GM23338 (cell line): ENCODE measurements at regions not wholly inside any gene's neighbourhood (a gene's known extent, or its start where the extent isn't known, plus 50 kb on each side); places are given as distances from the start of the nearest gene placed in this dataset.

Source experiments
- ATAC-seq: fragments of 200-7000 bp; cut with Tn5 transposase; 3 replicates; pipeline ENCODE4 v1.9.1; 2020
- DNase-seq: peaks from one replicate; pipeline ENCODE4 v3.0.0-alpha.2; 2015; ENCODE audit warnings: low spot score
- H2AFZ ChIP-seq: fragments of 200-600 bp; sonication (generic); 2 replicates; pipeline ENCODE4 v1.8.0; 2016; ENCODE audit warnings: antibody characterized with exemption, mild to moderate bottlenecking, moderate library complexity
- H3F3A ChIP-seq: fragments of 200-600 bp; sonication (generic); replicated peaks from 2 replicates; pipeline ENCODE4 v1.8.0; 2017; ENCODE audit warnings: antibody characterized with exemption, mixed run types, low read depth
- H3K27ac ChIP-seq: fragments of 200-600 bp; sonication (generic); 2 replicates; pipeline ENCODE4 v1.6.1; 2016; ENCODE audit warnings: low read depth
- H3K27me3 ChIP-seq: fragments of 200-600 bp; sonication (generic); 2 replicates; pipeline ENCODE4 v1.8.0; 2016; ENCODE audit warnings: mild to moderate bottlenecking, mixed run types, moderate library complexity; ENCODE audit not compliant: insufficient read depth
- H3K36me3 ChIP-seq: fragments of 200-600 bp; sonication (generic); 2 replicates; pipeline ENCODE4 v1.8.0; 2016; ENCODE audit warnings: mild to moderate bottlenecking; ENCODE audit not compliant: insufficient read depth
- H3K4me1 ChIP-seq: fragments of 200-600 bp; sonication (generic); 2 replicates; pipeline ENCODE4 v1.8.0; 2016; ENCODE audit warnings: mild to moderate bottlenecking, moderate library complexity; ENCODE audit not compliant: insufficient read depth
- H3K4me2 ChIP-seq: fragments of 200-600 bp; sonication (generic); 2 replicates; pipeline ENCODE4 v1.7.1; 2017; ENCODE audit warnings: mixed run types
- H3K4me3 ChIP-seq: fragments of 200-600 bp; sonication (generic); 2 replicates; pipeline ENCODE4 v1.6.1; 2016; ENCODE audit warnings: mixed run types
- H3K79me2 ChIP-seq: fragments of 200-600 bp; sonication (generic); replicated peaks from 2 replicates; pipeline ENCODE4 v1.8.0; 2017; ENCODE audit warnings: mild to moderate bottlenecking; ENCODE audit not compliant: insufficient read depth
- H3K9me2 ChIP-seq: fragments of 200-600 bp; sonication (generic); 2 replicates; pipeline ENCODE4 v1.8.0; 2017; ENCODE audit not compliant: insufficient read depth
- H4K20me1 ChIP-seq: fragments of 200-600 bp; sonication (generic); replicated peaks from 2 replicates; pipeline ENCODE4 v1.8.0; 2017; ENCODE audit warnings: mild to moderate bottlenecking; ENCODE audit not compliant: insufficient read depth
- H3K27ac Mint-ChIP-seq: 2 replicates; pipeline ENCODE4 v1.8.0; 2020; ENCODE audit warnings: inconsistent platforms, mild to moderate bottlenecking, moderate library complexity, mixed read lengths
- H3K27me3 Mint-ChIP-seq: 3 replicates; pipeline ENCODE4 v1.8.0; 2022; ENCODE audit warnings: low read depth, mild to moderate bottlenecking, moderate library complexity, mixed read lengths, inconsistent platforms; ENCODE audit not compliant: insufficient read depth, poor library complexity
- H3K36me3 Mint-ChIP-seq: 3 replicates; pipeline ENCODE4 v1.8.0; 2021; ENCODE audit warnings: low read depth, mild to moderate bottlenecking, inconsistent platforms, moderate library complexity, mixed read lengths
- H3K4me1 Mint-ChIP-seq: 3 replicates; pipeline ENCODE4 v1.8.0; 2020; ENCODE audit warnings: mild to moderate bottlenecking, inconsistent platforms, mixed read lengths
- H3K4me3 Mint-ChIP-seq: 3 replicates; pipeline ENCODE4 v1.8.0; 2021; ENCODE audit warnings: moderate library complexity, mild to moderate bottlenecking, inconsistent platforms, mixed read lengths
- H3K9me3 Mint-ChIP-seq: 3 replicates; pipeline ENCODE4 v1.8.0; 2020; ENCODE audit warnings: moderate library complexity, mild to moderate bottlenecking, inconsistent platforms, mixed read lengths
- CREB1 ChIP-seq: fragments of 250-450 bp; sonication (Bioruptor Pico); IDR thresholded peaks from 2 replicates; pipeline ENCODE4 v1.5.0; 2020; ENCODE audit warnings: low read depth, mild to moderate bottlenecking, moderate library complexity
- EZH2 ChIP-seq: fragments of 200-600 bp; sonication (generic); IDR thresholded peaks from one replicate; pipeline ENCODE4 v1.8.0; 2017; ENCODE audit warnings: antibody characterized with exemption, mild to moderate bottlenecking, low read depth; ENCODE audit not compliant: unreplicated experiment
- JUNB ChIP-seq: IDR thresholded peaks from one replicate; pipeline ENCODE4 v1.6.1; 2016; ENCODE audit warnings: antibody characterized with exemption; ENCODE audit not compliant: unreplicated experiment
- NANOG ChIP-seq: IDR thresholded peaks from 2 replicates; pipeline ENCODE4 v1.6.1; 2016; ENCODE audit warnings: antibody characterized with exemption, borderline replicate concordance
- POLR2AphosphoS5 ChIP-seq: IDR thresholded peaks from 2 replicates; pipeline ENCODE4 v1.6.1; 2016; ENCODE audit warnings: antibody characterized with exemption, low read depth
- STAT1 ChIP-seq: IDR thresholded peaks from one replicate; pipeline ENCODE4 v1.6.1; 2016; ENCODE audit warnings: antibody characterized with exemption; ENCODE audit not compliant: unreplicated experiment
- ZNF114 ChIP-seq: fragments of 250-450 bp; sonication (Bioruptor Pico); IDR thresholded peaks from 2 replicates; pipeline ENCODE4 v1.5.0; 2020; ENCODE audit warnings: mild to moderate bottlenecking, moderate library complexity
- ZNF331 ChIP-seq: fragments of 250-450 bp; sonication (Bioruptor Pico); IDR thresholded peaks from 2 replicates; pipeline ENCODE4 v1.5.0; 2020; ENCODE audit warnings: low read depth, mild to moderate bottlenecking, moderate library complexity
- TF ChIP-seq, protein P1 (sequence below): IDR thresholded peaks from 2 replicates; pipeline ENCODE4 v1.6.1; 2016; ENCODE audit warnings: antibody characterized with exemption
- TF ChIP-seq, protein P2 (sequence below): IDR thresholded peaks from one replicate; pipeline ENCODE4 v1.6.1; 2018; ENCODE audit warnings: antibody characterized with exemption; ENCODE audit not compliant: unreplicated experiment
- TF ChIP-seq, protein P3 (sequence below): fragments of 250-450 bp; sonication (Bioruptor Pico); IDR thresholded peaks from 2 replicates; pipeline ENCODE4 v1.5.0; 2020; ENCODE audit warnings: mild to moderate bottlenecking, moderate library complexity
- TF ChIP-seq, protein P4 (sequence below), 2 experiments: fragments of 200-600 bp in 1 of 2; sonication (generic) in 1 of 2; conservative IDR thresholded peaks; 2 replicates each; pipeline versions ENCODE4 v1.5.1 to v1.6.1; 2016 to 2017; ENCODE audit warnings: antibody characterized with exemption in 2 of 2, low read depth in 2 of 2, mild to moderate bottlenecking in 2 of 2, moderate library complexity in 1 of 2

DNA sequence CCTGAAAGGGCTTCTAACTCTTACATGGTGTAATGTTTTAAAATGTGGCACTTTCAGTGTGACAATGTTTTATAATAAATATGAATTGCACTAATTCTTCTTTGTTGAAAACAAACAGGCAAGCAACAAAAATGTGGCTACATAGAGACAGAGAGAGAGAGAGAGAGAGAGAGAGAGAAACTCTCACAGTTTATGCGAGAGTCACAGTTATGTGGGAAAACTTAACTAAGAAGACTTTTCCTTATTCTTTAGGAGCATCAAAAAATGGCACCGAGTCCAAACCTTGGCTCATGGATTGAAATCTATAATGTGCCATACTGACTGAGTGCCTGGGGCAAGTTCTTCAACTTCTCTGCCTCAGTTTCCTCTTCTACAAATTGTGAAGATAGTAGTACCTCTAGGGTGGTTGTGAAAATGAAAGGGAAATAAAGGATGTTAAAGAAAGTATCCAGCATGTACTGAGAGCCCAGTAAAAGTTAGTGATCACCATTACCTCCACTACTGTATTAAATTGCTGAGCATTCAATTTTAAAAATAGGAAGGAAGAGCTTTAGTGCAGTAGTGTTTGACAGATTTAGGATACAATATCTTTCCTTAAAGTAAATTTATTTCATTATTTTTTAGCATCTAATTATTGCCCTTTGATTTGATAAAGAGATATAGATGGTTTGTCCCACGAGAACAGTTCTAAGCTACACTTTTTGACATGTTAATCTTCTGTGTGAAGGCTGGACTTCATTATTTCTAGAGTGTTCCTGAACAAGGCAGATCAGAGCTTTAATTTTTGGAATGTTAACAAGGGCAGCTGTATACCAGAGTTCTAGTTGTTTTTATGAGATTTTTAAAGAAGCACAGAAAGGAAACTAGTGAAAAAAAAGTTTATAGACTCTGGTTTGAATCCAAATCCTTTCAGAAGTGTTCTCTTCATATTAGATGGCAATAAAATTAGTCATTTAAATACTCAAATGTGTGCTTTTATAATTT lies 187.5 kb upstream of the ANK2 start:
- H3K9me3 Mint-ChIP-seq, result peaks cover 3% of the 10 kb centered on the region; the same call in 1 of the 3 replicates
- no peaks in the 10 kb centered on the region for H3K27me3 ChIP-seq
- H3F3A ChIP-seq, result no peaks in the 10 kb centered on the region
- peak overlapping the region; percentile 93 for H3K27ac Mint-ChIP-seq
- no peak overlapping the region for H3K4me3 Mint-ChIP-seq
- TF ChIP-seq, protein P1, sequence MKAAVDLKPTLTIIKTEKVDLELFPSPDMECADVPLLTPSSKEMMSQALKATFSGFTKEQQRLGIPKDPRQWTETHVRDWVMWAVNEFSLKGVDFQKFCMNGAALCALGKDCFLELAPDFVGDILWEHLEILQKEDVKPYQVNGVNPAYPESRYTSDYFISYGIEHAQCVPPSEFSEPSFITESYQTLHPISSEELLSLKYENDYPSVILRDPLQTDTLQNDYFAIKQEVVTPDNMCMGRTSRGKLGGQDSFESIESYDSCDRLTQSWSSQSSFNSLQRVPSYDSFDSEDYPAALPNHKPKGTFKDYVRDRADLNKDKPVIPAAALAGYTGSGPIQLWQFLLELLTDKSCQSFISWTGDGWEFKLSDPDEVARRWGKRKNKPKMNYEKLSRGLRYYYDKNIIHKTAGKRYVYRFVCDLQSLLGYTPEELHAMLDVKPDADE, result no peak
- TF ChIP-seq, protein P2, sequence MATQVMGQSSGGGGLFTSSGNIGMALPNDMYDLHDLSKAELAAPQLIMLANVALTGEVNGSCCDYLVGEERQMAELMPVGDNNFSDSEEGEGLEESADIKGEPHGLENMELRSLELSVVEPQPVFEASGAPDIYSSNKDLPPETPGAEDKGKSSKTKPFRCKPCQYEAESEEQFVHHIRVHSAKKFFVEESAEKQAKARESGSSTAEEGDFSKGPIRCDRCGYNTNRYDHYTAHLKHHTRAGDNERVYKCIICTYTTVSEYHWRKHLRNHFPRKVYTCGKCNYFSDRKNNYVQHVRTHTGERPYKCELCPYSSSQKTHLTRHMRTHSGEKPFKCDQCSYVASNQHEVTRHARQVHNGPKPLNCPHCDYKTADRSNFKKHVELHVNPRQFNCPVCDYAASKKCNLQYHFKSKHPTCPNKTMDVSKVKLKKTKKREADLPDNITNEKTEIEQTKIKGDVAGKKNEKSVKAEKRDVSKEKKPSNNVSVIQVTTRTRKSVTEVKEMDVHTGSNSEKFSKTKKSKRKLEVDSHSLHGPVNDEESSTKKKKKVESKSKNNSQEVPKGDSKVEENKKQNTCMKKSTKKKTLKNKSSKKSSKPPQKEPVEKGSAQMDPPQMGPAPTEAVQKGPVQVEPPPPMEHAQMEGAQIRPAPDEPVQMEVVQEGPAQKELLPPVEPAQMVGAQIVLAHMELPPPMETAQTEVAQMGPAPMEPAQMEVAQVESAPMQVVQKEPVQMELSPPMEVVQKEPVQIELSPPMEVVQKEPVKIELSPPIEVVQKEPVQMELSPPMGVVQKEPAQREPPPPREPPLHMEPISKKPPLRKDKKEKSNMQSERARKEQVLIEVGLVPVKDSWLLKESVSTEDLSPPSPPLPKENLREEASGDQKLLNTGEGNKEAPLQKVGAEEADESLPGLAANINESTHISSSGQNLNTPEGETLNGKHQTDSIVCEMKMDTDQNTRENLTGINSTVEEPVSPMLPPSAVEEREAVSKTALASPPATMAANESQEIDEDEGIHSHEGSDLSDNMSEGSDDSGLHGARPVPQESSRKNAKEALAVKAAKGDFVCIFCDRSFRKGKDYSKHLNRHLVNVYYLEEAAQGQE, result no peak
- TF ChIP-seq CREB1 (CRISPR knock-in tag), result no peak
- no peak for TF ChIP-seq JUNB
- no peak for TF ChIP-seq POLR2AphosphoS5
- TF ChIP-seq ZNF114 (CRISPR knock-in tag), result no peak
- TF ChIP-seq NANOG, result no peak
- TF ChIP-seq, protein P3, sequence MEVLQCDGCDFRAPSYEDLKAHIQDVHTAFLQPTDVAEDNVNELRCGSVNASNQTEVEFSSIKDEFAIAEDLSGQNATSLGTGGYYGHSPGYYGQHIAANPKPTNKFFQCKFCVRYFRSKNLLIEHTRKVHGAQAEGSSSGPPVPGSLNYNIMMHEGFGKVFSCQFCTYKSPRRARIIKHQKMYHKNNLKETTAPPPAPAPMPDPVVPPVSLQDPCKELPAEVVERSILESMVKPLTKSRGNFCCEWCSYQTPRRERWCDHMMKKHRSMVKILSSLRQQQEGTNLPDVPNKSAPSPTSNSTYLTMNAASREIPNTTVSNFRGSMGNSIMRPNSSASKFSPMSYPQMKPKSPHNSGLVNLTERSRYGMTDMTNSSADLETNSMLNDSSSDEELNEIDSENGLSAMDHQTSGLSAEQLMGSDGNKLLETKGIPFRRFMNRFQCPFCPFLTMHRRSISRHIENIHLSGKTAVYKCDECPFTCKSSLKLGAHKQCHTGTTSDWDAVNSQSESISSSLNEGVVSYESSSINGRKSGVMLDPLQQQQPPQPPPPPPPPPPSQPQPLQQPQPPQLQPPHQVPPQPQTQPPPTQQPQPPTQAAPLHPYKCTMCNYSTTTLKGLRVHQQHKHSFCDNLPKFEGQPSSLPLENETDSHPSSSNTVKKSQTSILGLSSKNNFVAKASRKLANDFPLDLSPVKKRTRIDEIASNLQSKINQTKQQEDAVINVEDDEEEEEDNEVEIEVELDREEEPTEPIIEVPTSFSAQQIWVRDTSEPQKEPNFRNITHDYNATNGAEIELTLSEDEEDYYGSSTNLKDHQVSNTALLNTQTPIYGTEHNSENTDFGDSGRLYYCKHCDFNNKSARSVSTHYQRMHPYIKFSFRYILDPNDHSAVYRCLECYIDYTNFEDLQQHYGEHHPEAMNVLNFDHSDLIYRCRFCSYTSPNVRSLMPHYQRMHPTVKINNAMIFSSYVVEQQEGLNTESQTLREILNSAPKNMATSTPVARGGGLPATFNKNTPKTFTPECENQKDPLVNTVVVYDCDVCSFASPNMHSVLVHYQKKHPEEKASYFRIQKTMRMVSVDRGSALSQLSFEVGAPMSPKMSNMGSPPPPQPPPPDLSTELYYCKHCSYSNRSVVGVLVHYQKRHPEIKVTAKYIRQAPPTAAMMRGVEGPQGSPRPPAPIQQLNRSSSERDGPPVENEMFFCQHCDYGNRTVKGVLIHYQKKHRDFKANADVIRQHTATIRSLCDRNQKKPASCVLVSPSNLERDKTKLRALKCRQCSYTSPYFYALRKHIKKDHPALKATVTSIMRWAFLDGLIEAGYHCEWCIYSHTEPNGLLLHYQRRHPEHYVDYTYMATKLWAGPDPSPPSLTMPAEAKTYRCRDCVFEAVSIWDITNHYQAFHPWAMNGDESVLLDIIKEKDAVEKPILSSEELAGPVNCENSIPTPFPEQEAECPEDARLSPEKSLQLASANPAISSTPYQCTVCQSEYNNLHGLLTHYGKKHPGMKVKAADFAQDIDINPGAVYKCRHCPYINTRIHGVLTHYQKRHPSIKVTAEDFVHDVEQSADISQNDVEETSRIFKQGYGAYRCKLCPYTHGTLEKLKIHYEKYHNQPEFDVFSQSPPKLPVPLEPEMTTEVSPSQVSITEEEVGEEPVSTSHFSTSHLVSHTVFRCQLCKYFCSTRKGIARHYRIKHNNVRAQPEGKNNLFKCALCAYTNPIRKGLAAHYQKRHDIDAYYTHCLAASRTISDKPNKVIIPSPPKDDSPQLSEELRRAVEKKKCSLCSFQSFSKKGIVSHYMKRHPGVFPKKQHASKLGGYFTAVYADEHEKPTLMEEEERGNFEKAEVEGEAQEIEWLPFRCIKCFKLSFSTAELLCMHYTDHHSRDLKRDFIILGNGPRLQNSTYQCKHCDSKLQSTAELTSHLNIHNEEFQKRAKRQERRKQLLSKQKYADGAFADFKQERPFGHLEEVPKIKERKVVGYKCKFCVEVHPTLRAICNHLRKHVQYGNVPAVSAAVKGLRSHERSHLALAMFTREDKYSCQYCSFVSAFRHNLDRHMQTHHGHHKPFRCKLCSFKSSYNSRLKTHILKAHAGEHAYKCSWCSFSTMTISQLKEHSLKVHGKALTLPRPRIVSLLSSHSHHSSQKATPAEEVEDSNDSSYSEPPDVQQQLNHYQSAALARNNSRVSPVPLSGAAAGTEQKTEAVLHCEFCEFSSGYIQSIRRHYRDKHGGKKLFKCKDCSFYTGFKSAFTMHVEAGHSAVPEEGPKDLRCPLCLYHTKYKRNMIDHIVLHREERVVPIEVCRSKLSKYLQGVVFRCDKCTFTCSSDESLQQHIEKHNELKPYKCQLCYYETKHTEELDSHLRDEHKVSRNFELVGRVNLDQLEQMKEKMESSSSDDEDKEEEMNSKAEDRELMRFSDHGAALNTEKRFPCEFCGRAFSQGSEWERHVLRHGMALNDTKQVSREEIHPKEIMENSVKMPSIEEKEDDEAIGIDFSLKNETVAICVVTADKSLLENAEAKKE (CRISPR knock-in tag), result no peak
- TF ChIP-seq ZNF331 (CRISPR knock-in tag), result no peak
- TF ChIP-seq STAT1, result no peak
- no peak for TF ChIP-seq EZH2
- TF ChIP-seq, protein P4, sequence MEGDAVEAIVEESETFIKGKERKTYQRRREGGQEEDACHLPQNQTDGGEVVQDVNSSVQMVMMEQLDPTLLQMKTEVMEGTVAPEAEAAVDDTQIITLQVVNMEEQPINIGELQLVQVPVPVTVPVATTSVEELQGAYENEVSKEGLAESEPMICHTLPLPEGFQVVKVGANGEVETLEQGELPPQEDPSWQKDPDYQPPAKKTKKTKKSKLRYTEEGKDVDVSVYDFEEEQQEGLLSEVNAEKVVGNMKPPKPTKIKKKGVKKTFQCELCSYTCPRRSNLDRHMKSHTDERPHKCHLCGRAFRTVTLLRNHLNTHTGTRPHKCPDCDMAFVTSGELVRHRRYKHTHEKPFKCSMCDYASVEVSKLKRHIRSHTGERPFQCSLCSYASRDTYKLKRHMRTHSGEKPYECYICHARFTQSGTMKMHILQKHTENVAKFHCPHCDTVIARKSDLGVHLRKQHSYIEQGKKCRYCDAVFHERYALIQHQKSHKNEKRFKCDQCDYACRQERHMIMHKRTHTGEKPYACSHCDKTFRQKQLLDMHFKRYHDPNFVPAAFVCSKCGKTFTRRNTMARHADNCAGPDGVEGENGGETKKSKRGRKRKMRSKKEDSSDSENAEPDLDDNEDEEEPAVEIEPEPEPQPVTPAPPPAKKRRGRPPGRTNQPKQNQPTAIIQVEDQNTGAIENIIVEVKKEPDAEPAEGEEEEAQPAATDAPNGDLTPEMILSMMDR (conservative IDR thresholded peaks at IDR 0.05; ENCODE audit: low read depth in 2 of 2), result no peak
- DNase-seq (no peak), ATAC-seq (no peak)
- H3K4me3 ChIP-seq, result peak overlapping the region; percentile 3; the same call in 1 of the 2 replicates
- no peaks in the 10 kb centered on the region for H3K36me3 ChIP-seq
- H4K20me1 ChIP-seq, result no peaks in the 10 kb centered on the region
- no peaks in the 10 kb centered on the region for H3K9me2 ChIP-seq
- H3K4me1 Mint-ChIP-seq, result peaks cover 41% of the 10 kb centered on the region
- H3K36me3 Mint-ChIP-seq, result peaks cover 4% of the 10 kb centered on the region; the same call in 2 of the 3 replicates
- peaks cover 54% of the 10 kb centered on the region for H3K4me1 ChIP-seq
- H3K27me3 Mint-ChIP-seq, result peaks cover 2% of the 10 kb centered on the region
- H2AFZ ChIP-seq, result no peak overlapping the region
- H3K4me2 ChIP-seq, result peak overlapping the region; percentile 59
- peak overlapping the region; percentile 85 for H3K27ac ChIP-seq
- H3K79me2 ChIP-seq, result peaks cover 12% of the 10 kb centered on the region
